ENCODE measurements at regions not wholly inside any gene's neighbourhood (a gene's known extent, or its start where the extent isn't known, plus 50 kb on each side); places are given as distances from the start of the nearest gene placed in this dataset.

DNA sequence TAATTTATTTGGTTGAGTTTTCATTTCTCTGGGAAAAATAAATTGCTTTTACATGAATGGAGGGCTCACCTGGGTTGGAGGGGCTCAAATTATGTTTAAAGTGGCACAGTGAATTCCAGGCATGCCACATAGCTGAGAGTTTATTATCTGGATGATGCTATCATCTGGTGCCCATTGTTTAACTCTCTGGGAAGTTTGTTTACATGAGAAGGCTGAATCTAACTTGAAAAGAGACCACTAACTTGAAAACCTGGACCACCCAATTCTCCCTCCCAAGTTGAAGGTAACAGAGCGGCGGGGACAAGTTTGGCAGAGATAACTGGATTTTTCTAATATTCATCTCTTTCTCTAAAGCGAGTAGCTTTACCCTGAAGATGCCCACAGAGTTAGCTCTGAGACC, 321.5 kb upstream of the GHITM start:
- TF ChIP-seq POLR2A (IDR thresholded peaks at IDR 0.05): no peak
- TF ChIP-seq, protein P1, sequence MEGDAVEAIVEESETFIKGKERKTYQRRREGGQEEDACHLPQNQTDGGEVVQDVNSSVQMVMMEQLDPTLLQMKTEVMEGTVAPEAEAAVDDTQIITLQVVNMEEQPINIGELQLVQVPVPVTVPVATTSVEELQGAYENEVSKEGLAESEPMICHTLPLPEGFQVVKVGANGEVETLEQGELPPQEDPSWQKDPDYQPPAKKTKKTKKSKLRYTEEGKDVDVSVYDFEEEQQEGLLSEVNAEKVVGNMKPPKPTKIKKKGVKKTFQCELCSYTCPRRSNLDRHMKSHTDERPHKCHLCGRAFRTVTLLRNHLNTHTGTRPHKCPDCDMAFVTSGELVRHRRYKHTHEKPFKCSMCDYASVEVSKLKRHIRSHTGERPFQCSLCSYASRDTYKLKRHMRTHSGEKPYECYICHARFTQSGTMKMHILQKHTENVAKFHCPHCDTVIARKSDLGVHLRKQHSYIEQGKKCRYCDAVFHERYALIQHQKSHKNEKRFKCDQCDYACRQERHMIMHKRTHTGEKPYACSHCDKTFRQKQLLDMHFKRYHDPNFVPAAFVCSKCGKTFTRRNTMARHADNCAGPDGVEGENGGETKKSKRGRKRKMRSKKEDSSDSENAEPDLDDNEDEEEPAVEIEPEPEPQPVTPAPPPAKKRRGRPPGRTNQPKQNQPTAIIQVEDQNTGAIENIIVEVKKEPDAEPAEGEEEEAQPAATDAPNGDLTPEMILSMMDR (IDR thresholded peaks at IDR 0.05): no peak
